Fibroblast of skin of right biceps (primary cell): ENCODE measurements at regions not wholly inside any gene's neighbourhood (a gene's known extent, or its start where the extent isn't known, plus 50 kb on each side); places are given as distances from the start of the nearest gene placed in this dataset.
"Not testable (repeated sequence)": the region's sequence is repeated elsewhere in the genome, so short reads cannot be mapped to it uniquely, and the experiment has no call there.

Experiments
- DNase-seq: peaks from one replicate; pipeline ENCODE4 v3.0.0-alpha.2; 2013

DNA sequence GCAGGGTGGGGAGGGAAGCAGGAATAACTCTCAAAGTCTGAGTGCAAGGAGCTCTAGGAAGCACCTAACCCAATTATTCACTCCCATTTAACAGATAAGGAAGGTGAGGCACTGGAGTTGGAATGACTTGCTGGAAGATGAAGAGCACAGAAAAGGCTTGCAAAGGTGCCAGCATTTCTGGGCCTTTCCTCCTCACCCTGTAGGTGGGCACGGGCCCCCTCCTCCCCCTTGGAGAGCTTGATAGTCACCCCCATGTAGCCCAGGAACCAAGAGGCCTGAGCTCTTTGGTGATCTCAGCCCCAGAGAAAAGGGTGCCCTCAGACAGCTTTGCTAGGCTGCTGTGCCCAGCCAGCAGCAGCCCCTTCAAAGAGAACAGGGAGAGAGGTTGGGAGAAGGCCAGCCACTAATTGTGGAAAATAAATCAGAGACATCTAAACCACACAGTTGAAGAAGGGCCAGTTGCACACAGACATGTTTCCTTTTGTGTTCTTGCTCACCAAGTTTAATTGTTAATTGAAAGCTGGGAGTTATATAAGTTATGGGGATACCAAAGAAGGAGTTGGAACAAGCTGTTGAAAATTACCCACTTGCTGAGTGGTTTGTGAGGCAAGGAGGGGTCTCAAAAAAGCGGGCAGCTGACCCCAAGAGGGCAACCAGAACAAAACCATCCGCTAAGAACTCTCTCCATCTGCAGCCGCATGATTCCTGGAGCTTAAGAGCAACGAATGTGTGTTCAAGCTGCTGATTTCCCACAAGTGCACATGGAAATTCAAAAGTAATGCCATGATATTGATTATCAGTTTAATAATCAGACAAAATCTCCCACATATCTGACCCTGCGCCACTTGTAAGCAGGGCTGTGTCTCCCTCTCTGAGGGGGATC is 77.0 kb downstream of the MRPL14 start:
- peak; percentile 80 for DNase-seq

DNA sequence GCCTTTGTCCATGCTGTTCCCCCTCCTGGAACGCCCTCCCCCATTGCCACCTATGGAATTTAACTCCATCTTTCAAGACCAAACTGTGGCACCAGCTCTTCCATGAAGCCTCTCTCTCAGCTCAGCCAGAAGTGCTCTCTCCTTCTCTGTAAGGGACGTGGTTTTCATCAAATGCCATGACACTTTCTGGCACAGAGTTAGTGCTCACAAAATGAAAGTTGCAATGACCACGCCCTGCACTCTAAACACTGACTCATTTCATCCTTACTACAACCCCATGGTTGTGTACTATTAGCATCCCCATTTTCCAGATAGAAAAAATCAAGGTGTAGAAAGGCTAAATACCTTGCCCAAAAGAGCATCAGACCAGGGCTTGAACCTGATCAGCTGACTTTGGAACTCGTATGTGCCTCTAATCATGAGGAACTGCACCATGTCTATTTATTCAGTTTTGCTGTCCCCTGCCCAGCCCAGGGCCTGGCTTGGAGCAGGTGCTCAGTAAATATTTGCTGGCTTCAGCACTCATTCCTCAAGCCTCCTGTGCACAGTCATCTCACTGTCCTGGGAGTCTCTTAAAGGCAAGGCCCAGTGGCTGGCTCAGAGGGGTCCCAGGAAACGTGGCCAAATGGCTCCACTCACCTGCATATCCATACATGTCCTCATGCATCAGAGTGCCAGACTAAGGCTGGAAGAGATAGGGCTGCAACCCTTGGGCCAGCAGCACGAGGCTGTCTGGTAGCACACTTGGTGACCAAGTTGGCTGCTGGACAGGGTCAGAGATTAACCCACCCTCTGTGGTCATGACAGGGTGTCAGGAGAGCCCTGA is 77.9 kb downstream of the MRPL14 start:
- DNase-seq: peak; percentile 66

DNA sequence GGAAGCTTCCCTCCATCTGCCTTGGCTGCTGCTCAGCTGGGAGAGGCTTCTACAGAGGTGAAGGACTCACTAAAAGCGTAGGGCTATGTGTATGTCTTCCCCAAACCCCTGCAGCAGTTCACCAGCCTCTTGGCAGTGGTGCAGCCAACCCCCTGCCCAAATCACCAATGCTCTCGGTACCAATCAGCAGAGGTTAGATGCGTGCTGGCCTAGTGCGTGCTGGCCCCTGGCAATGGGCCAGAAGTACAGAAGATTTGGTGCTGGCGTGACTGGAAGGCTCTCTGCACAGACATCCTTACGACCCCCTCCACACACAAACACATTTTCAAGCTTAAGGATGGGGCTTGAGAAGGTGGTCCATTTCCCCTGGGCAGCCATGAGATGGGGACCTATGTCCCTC is 79.0 kb downstream of the MRPL14 start:
- no peak for DNase-seq

DNA sequence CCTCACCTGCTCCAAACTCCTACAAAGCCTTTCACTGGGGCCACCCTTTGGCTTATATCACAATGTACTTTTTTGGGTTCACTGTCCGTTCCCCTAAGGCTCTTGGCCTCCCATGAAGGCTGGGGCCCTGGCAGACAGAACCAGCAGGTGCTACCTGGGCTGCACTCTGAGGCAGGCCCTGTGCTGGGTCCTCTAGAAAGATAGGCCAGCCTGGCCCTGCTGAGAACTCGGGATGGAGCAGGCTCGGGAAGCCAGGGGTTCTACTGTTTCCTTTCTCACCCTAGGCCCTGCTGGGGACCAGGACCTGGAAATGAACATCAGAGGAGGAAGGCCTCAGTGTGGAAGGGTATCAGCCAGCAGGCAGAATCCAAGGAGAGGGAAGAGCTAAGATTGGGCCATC is 79.5 kb downstream of the MRPL14 start:
- no peak for DNase-seq

DNA sequence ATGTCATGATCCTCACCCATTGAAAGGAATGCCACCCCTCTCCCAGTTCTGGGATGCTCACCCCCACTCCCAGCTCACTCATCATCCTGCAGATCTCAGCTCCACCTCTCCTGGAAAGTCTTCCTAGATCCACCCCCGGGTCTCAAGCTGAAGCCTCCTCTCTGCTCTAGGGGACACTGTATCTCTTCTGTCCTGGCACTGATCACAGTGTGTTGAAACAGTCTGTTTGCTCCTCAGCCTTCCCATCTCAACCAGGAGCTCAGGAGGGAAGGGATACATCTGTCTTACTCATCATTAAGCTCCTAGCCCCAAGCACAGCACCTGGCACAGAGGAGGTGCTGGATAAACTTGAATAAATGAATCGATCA is 80.1 kb downstream of the MRPL14 start:
- no peak for DNase-seq

DNA sequence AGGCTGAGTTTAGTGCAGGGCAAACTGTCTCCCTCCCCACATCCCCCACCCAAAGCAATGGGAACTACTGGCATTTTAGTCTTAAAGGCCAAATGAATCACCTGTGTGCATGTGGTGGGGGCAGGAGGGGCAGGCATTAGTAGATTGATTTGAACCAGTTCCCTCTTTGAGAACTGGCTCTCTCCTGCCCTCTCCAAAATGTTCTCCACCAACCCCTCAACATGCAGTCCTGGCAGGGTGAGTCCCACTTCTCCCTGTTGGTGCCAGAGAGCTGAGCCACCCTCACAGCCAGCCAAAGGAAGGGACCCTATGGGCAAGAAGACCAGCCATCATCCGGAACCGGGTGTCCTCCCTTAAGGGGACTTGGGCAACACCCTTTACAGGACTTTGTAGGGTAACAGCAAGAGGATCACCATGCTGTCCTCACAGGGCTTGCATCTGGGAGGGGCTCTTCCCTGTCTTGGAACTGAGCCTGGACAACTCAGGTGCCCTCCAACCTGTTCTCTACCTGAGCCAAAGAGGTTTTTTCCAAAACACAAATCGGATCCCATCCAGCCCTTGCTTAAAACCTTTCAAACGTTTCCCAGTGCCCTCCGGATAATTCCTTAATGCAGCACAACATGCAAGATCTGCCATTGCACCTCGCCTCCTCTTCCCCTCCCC is 80.6 kb downstream of the MRPL14 start:
- DNase-seq: no peak

DNA sequence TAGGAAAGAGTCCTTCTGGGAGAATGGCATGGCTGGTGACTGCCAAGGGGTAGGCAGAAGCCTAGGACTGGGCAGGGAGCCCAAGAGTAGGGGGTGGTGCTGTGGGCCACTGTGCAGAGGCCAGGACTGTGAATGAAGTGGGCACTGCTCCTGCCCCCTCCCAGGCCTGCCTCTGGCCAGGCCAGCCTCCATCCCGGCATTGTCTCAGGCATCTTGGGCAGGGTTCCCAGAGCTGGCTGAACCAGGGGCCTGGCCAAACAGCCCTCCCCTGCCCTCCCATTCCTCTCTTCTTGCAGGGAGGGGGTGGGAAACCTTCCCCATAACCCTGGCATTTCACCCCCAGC is 81.6 kb downstream of the MRPL14 start:
- DNase-seq: no peak

DNA sequence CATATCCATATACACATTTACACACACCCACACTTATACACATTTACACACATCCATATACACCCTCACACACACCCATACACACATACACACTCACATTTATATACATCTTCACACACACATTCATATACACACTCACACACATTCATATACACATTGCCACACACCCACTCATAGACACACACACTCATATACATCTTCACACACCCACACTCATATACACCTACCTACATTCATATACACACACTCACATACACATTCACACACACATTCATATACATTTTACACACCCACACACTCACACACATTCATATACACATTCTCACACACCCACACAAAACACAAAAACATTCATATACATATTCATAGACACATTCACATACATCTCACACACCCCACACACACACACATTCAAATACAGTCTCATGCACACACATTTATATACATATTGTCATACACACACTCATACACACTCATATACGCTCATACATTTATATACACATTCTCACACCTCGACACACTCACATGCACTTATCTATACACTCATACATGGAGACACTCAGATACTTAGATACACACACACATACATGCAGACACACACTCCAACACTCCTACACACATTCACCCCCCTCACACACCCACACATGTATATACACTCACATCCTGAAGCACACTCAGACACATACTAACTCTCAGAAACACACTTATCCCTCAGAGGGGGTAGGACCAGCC is 82.1 kb downstream of the MRPL14 start:
- DNase-seq: no peak

DNA sequence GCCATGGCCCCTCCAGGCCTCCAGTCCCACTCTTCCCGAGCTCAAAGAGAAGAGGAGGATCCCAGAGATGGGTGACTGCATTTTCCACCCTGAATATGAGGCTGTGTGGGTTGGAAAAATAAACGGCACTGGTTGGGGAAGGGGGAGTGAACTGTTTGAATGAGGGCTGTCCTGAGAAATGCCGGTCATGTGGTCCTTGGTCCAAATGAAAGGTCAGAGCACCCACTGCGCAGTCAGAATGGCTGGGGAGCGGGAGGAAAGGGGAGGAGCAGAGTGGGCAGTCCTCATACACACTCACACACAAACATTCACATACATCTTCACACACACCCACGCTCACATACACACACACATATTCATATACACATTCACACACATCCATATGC is 83.1 kb downstream of the MRPL14 start:
- no peak for DNase-seq

DNA sequence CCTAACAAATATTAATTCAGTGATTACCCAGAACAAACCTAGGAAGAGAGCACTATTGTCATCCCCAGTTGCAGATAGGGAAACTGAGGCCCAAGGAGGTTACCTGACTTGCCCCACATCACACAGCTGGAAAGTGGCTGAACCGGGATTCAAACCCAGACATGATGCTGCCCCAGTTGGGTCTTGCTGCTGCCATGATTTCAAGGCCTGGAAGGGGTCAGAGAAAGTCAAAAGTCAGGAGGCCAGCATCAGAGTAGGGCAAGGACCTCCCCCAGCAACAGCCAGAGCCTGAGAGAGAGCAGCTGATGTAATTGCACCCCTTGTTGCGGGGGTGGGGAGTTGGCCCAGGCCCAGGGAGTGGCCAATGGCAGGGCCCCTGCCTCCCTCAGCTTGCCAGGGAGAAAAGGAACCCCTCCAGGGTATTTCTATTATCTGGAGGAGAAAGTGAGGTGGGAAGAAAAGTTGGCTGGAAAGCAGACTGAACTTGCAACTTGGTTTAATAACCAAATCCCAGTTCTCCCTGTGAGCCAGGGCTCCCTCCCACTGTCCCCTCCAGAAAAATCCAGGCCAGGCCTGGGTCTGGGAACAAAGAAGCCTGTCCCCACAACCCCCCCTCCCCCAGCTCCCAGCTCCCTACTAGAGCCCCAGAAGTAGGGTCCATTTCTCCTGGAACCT is 83.6 kb downstream of the MRPL14 start:
- peak; percentile 56 for DNase-seq

DNA sequence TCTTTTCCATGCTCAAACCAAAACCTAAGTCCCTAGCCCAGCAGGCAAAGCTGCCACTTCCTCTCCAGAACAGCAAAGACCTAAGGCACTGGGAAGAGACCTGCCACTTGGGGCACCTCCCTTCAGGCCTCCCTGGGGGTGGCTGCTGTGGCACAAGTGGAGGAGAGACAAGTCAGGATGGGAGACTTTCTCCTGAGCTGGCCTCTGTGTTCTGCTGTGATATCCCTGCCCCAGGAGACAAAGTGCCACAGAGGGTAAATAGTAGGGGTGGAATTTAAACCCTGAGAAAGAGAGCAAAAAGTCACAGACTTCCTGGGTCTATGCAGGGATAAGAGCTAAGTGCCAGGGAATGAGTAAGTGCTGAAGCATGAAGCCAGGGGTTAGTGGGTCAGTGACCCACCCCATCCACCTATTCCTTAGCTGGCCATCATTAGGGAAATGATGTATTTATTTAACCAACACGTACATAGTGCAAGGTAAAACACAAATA is 84.2 kb downstream of the MRPL14 start:
- peak; percentile 53 for DNase-seq

DNA sequence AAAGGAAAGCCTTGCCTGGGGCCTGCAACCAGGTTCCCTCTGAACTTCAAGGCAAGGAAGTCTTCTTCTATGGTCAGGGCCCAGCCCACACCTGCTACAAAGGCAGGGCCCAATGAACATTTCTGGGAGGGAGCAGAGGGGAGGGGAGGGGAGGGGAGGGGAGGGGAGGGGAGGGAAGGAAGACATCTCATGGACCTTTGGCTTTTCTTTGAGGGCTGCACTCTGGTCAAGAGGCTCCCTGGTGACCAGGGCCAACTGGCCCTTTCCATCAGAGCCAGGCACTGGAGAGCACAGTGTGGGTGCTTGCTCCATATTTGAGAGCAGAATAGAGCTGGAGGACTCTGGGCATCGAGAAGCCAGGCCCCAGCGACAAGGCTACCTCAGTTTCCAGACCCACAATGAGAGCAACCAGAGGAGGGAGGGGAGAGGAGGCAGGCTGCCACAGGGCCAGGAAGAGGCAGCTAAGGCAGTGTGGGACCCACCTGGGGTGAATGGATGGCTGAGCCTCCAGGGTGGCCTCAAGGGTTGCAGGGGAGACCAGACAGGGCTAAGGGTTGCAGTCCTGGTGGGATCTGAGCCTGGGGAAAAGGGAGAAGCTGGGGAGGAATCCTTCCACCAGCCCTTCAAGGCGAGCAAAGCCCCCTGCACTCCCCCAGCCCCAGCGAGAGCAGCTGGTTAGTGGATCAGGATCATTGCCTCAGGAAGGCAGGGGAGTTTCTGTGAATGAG is 84.8 kb downstream of the MRPL14 start:
- no peak for DNase-seq

DNA sequence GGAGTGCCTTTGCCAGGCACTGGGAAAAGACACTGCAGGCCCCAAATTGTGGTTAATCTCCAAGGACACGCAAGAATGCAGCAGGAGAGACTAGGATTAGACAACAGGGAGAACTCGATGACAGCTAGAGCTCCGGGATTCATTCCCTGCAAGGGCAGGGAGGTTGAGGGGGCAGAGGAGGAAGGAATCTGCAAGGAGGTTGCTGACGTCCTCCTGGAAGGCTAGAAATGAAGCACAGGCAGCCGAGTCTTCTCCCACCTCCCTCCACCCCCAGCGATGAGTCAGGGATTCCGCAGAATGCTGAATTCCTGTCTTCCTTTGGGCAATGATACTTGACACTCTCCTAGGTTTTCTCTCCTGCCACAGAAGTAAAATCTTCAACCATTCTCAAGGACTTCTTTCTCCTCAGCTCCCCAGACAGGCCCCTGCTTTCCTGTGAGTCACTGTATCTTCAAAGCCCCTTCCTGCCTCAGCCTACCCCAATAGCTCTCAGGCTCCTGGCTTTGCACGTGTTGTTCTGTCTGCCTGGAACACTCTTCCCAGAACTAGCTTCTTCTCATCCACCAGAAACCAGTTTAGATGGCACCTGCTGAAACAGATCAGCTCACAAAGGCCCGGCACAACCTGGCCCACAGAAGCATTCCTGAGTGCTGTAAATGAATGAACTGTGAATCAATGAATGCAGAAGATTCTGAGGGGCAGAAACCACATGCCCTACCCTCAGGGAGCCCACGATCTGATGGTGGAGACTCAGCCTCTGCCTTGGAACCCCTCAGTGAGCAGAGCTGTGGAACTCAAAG is 85.6 kb downstream of the MRPL14 start:
- DNase-seq: peak; percentile 100

DNA sequence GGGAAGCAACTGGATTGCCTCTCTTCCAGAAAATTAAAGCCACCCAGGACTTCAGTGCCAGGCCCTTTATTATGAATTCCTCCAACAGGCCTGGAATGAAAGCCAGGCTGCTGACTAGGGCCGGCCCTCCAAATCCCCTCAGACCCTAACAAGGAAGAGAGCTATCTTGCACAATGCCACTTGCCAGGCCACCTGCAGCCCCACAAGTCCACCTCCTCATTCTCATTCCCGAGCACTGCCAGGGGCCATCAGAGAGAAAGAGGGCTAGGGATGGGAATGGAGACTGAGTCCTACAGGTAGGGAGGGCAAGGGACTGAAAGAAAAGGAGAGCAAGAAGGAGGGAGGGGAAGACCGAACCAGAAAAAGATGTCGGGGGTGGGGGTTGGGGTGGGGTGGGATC is 86.5 kb downstream of the MRPL14 start:
- no peak for DNase-seq

DNA sequence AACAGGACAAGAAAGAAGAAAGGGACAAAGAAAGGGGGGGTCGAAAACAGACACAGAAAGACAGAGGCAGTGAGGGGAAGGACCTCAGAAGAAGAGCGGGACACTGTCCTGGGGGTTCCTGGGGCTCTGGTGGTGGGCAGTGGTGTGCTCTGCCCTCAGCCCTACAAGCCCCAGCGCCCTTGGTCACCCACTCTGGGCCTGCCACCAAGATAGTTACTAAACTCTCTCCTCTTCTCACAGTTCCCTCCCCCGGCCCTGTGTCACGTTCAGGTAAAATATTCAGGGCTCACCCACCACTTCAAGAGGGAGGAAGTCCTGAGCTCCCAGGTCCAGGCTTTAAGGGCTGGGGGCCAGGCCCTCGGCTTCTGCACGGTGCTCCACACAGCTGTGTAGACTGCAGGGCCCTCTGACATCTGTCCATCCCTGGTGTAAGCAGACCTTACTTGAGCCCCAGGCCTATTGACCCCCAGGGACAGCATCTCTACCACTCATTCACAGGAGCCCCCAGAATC is 87.4 kb downstream of the MRPL14 start:
- DNase-seq: no peak

DNA sequence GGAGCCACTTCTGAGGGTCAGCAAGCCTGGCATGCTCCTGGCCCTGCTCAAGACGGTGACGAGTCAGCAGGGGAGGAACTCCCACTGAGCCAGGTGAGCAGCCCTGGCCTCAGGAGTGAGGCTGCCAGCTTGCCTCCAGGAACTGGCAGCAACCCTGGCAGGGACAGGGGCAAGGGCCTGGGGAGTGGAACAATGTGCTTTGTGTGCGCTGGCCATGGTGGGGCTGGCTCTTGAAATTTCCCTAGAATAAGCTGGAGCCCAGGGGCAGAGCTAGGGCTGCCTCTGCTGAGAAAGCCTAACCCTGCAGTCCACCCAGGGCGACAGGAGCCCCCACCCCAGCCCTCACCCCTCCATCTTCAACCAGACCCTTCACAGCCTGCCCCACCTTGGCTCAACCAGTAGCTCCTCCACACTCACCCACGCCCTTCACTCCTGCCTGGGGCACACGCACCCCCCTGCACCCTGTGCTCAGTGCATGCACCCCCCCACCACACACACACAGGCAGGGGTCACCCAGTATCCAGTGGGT is 88.0 kb downstream of the MRPL14 start:
- DNase-seq: no peak

DNA sequence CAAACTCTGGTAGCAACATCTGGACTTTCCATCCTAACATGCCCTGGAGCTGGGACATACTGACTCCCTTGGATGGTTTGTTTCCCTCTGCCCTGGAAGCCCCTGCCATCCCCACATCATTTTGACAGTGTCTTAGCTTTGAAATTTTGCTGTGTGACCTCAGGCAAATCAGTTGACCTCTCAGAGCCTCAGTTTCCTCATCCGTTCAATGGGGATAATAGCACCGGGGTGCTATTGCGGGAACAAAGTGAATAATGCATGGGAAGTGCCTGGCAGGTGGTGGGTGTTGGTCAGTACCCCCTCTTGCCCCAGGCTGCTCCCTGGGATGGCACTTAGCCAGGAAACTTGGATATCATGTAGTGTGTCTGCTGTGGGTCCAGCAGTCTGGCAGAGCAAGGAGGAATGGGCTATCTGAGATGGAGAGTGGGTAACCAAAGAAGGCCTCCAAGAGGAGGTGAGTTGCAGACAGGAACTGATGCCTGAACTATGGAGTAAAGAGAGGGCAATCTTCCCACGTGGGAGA is 88.6 kb downstream of the MRPL14 start:
- DNase-seq: no peak

DNA sequence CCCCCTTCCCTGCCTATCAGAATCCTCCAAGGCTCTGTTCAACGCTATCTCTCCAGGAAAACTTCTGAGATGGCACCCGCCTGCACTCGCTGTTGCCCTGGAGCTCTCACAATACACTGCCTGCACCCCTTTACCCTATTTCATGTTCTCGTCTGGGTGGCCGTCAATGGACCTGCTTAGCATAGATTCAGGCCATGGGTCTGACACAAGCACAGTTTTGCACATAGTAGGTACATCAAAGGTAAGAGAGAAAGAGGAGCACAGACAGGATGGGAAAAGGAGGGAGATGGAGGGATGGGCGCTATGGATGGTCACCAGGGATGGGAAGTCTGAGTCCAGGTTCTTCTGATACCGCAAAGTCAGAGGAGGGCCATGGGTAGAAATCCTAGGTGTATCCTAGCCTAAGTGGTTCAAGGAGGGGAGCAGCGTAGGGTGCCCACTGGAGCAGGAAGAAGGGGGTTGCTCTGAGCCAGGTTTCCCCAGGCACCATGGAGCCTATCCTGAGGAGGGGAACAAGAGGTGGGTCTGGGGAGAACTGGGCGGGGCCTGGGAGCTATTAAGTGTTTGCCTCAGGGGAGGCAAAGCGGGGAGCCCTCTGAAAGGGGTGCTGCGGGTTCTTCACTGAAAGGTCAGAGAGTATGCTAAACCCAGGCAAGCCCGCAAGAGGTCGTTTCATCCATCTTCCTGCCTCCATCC is 89.3 kb downstream of the MRPL14 start:
- no peak for DNase-seq

DNA sequence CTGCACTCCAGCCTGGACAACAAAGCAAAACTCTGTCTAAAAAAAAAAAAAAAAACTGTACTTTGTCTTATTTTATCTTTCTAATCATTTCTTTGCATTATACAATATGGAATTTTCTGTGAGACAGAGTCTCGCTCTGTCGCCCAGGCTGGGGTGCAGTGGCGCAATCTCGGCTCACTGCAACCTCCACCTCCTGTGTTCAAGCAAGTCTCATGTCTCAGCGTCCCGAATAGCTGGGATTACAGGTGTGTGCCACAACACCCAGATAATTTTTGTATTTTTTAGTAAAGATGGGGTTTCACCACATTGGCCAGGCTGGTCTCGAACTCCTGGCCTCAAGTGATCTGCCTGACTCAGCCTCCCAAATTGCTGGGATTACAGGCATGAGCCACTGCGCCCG is 90.0 kb downstream of the MRPL14 start:
- not testable (repeated sequence) for DNase-seq
